ENCODE measurements at regions not wholly inside any gene's neighbourhood (a gene's known extent, or its start where the extent isn't known, plus 50 kb on each side); places are given as distances from the start of the nearest gene placed in this dataset.

GRCh38 chr13:31514932-31515331, 224.4 kb upstream of the RXFP2 start:
- Histone ChIP-seq H3K4me1 (ENCODE audit: control insufficient read depth in 4 of 4, insufficient read depth in 4 of 4, low read length in 3 of 4) (no peaks in the 10 kb centered on the region), H3K9me3 (ENCODE audit: control insufficient read depth in 4 of 4, low read length in 3 of 4) (no peaks in the 10 kb centered on the region), H3K9ac (ENCODE audit: low read depth in 1 of 2, low read length in 2 of 2) (no peak overlapping the region), H3K27ac (ENCODE audit: low read depth in 1 of 2, low read length in 2 of 2) (no peak overlapping the region), H3K4me3 (ENCODE audit: low read depth in 1 of 3, low read length in 3 of 3) (no peak overlapping the region), H3K27me3 (ENCODE audit: control insufficient read depth in 4 of 4, insufficient read depth in 4 of 4, low read length in 3 of 4) (peaks cover 0 to 6% (median 0%) of the 10 kb centered on the region in 4 donors), H3K36me3 (ENCODE audit: control insufficient read depth in 4 of 4, insufficient read depth in 3 of 4, low read depth in 1 of 4, low read length in 3 of 4) (no peaks in the 10 kb centered on the region)
- no peak for TF ChIP-seq HNF4G (IDR thresholded peaks at IDR 0.05)
- TF ChIP-seq SP1 (IDR thresholded peaks at IDR 0.05): no peak
- TF ChIP-seq FOXA1 (IDR thresholded peaks at IDR 0.05): no peak
- TF ChIP-seq REST (IDR thresholded peaks at IDR 0.05): no peak
- TF ChIP-seq ATF3 (IDR thresholded peaks at IDR 0.05): no peak
- no peak for TF ChIP-seq CTCF (IDR thresholded peaks at IDR 0.05; ENCODE audit: low read depth, low read length, missing input control)
- no peak for TF ChIP-seq ZBTB33 (IDR thresholded peaks at IDR 0.05)
- TF ChIP-seq YY1 (IDR thresholded peaks at IDR 0.05): no peak
- no peak for TF ChIP-seq TAF1 (conservative IDR thresholded peaks at IDR 0.05)
- TF ChIP-seq FOXA2 (IDR thresholded peaks at IDR 0.05): no peak
- TF ChIP-seq HNF4A (conservative IDR thresholded peaks at IDR 0.05): no peak
- no peak for TF ChIP-seq RXRA (IDR thresholded peaks at IDR 0.05)
- no peak for TF ChIP-seq GABPA (IDR thresholded peaks at IDR 0.05 in 1 of 2, conservative IDR thresholded peaks at IDR 0.05 in 1 of 2)
- TF ChIP-seq NR2F2 (IDR thresholded peaks at IDR 0.05): no peak
- TF ChIP-seq JUND (IDR thresholded peaks at IDR 0.05): no peak
- no peak for TF ChIP-seq EGR1 (IDR thresholded peaks at IDR 0.05; ENCODE audit: low read depth in 2 of 2)
- no peak for TF ChIP-seq RAD21 (IDR thresholded peaks at IDR 0.05)
- no peak for TF ChIP-seq MAX (IDR thresholded peaks at IDR 0.05)
- DNase-seq (ENCODE audit: low spot score): no peak
- WGBS: 85% methylated on average over 1 of the region's 1 CpG
